ENCODE measurements at regions not wholly inside any gene's neighbourhood (a gene's known extent, or its start where the extent isn't known, plus 50 kb on each side); places are given as distances from the start of the nearest gene placed in this dataset.

DNA sequence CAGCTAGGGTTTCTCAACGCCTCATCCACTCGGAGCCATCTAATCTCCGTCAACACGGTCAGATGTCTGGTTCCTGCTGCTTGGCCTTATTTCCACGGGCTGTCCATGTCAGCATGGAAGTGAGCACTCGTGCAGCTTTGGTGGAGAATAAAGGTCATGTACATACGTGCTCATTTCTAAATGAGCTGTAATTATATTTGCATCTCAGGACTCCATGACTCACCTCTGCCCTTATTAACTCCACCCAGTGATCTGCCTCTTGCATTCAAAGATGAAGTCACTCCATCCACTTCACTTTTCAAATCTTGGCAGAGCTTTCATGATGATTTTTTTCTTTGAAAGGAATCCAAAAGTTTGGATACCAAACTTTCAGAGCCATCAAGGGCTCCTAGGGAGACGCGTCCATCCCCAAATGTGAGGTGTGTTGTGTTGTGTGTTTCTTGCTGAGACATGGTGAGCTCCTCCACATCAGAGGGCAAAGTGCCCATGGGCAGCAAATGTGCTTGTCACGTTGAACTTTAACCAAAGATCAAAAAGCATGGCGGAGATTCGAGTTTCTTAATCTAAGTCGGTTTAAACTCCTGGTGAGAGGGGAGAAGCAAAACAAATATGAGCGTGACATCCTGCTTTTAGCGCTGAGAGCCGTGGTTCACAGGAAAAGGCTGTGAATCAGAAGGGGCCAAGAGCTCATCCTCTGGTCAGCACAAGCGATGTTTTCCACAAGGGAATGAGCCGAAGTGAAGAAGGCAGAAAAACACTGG lies 68.6 kb upstream of the ERRFI1 start (continued):
- TF ChIP-seq, protein P1, sequence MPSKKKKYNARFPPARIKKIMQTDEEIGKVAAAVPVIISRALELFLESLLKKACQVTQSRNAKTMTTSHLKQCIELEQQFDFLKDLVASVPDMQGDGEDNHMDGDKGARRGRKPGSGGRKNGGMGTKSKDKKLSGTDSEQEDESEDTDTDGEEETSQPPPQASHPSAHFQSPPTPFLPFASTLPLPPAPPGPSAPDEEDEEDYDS (CRISPR knock-in tag; IDR thresholded peaks at IDR 0.05), result peak; percentile 56; the same call in 1 of the 2 replicates
- TF ChIP-seq CENPT (CRISPR knock-in tag; IDR thresholded peaks at IDR 0.05; ENCODE audit: low read depth) (no peak), CEBPG (CRISPR knock-in tag; IDR thresholded peaks at IDR 0.05) (peak; percentile 61), TP53 (CRISPR knock-in tag; conservative IDR thresholded peaks at IDR 0.05) (no peak), NCOA2 (CRISPR knock-in tag; IDR thresholded peaks at IDR 0.05) (peak; percentile 86), ZEB1 (IDR thresholded peaks at IDR 0.05; ENCODE audit: insufficient replicate concordance, low read depth) (no peak), POGZ (CRISPR knock-in tag; IDR thresholded peaks at IDR 0.05) (peak; percentile 80), AKNA (CRISPR knock-in tag; IDR thresholded peaks at IDR 0.05; ENCODE audit: borderline replicate concordance) (no peak), FOXJ3 (CRISPR knock-in tag; IDR thresholded peaks at IDR 0.05; ENCODE audit: borderline replicate concordance) (peak; percentile 70; the same call in 1 of the 2 replicates), ZNF703 (CRISPR knock-in tag; IDR thresholded peaks at IDR 0.05; ENCODE audit: borderline replicate concordance) (no peak), POLR2AphosphoS5 (IDR thresholded peaks at IDR 0.05; ENCODE audit: low read depth, low read length) (peak; percentile 22; the same call in 1 of the 2 replicates), MAX (IDR thresholded peaks at IDR 0.05) (peak; percentile 42; the same call in 1 of the 2 replicates), REXO4 (CRISPR knock-in tag; IDR thresholded peaks at IDR 0.05; ENCODE audit: borderline replicate concordance) (no peak), SIN3A (IDR thresholded peaks at IDR 0.05; ENCODE audit: borderline replicate concordance, low read depth, low read length) (no peak), ZC3H4 (CRISPR knock-in tag; IDR thresholded peaks at IDR 0.05; ENCODE audit: borderline replicate concordance) (no peak), ZFP36 (IDR thresholded peaks at IDR 0.05; ENCODE audit: borderline replicate concordance, low read depth, low read length, partially characterized antibody) (no peak)
- TF ChIP-seq, protein P2, sequence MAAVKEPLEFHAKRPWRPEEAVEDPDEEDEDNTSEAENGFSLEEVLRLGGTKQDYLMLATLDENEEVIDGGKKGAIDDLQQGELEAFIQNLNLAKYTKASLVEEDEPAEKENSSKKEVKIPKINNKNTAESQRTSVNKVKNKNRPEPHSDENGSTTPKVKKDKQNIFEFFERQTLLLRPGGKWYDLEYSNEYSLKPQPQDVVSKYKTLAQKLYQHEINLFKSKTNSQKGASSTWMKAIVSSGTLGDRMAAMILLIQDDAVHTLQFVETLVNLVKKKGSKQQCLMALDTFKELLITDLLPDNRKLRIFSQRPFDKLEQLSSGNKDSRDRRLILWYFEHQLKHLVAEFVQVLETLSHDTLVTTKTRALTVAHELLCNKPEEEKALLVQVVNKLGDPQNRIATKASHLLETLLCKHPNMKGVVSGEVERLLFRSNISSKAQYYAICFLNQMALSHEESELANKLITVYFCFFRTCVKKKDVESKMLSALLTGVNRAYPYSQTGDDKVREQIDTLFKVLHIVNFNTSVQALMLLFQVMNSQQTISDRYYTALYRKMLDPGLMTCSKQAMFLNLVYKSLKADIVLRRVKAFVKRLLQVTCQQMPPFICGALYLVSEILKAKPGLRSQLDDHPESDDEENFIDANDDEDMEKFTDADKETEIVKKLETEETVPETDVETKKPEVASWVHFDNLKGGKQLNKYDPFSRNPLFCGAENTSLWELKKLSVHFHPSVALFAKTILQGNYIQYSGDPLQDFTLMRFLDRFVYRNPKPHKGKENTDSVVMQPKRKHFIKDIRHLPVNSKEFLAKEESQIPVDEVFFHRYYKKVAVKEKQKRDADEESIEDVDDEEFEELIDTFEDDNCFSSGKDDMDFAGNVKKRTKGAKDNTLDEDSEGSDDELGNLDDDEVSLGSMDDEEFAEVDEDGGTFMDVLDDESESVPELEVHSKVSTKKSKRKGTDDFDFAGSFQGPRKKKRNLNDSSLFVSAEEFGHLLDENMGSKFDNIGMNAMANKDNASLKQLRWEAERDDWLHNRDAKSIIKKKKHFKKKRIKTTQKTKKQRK (IDR thresholded peaks at IDR 0.05; ENCODE audit: low read length), result no peak
- TF ChIP-seq, protein P3, sequence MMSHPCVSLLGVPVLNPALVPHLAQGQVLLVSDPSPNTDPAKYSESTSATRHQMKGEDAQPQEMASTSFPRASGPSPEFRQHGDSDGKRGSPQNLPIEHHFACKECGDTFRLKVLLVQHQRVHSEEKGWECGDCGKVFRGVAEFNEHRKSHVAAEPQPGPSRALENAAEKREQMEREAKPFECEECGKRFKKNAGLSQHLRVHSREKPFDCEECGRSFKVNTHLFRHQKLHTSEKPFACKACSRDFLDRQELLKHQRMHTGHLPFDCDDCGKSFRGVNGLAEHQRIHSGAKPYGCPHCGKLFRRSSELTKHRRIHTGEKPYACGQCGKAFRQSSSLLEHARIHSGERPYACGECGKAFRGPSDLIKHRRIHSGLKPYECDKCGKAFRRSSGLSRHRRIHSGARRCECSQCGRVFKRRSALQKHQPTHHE (CRISPR knock-in tag; IDR thresholded peaks at IDR 0.05; ENCODE audit: borderline replicate concordance), result no peak
